Neuronal stem cell (in vitro differentiated cells): ENCODE measurements at regions not wholly inside any gene's neighbourhood (a gene's known extent, or its start where the extent isn't known, plus 50 kb on each side); places are given as distances from the start of the nearest gene placed in this dataset.

Experiments used
- DNase-seq: peaks from one replicate; pipeline ENCODE4 v3.0.0-alpha.2; 2013; ENCODE audit warnings: low spot score
- H2AFZ ChIP-seq: one replicate; pipeline ENCODE4 v1.6.1; 2013; ENCODE audit warnings: mild to moderate bottlenecking, low read length, inconsistent platforms
- H2AK5ac ChIP-seq: 2 replicates; pipeline ENCODE4 v1.6.1; 2013; ENCODE audit warnings: low read depth, mild to moderate bottlenecking, inconsistent platforms, low read length, moderate library complexity, mixed read lengths
- H2BK120ac ChIP-seq: 2 replicates; pipeline ENCODE4 v1.6.1; 2013; ENCODE audit warnings: low read depth, mild to moderate bottlenecking, inconsistent platforms, low read length, moderate library complexity, mixed read lengths
- H2BK12ac ChIP-seq: one replicate; pipeline ENCODE4 v1.6.1; 2013; ENCODE audit warnings: low read length, inconsistent platforms
- H2BK15ac ChIP-seq: 2 replicates; pipeline ENCODE4 v1.6.1; 2013; ENCODE audit warnings: mild to moderate bottlenecking, low read length, inconsistent platforms, mixed read lengths
- H2BK5ac ChIP-seq: one replicate; pipeline ENCODE4 v1.6.1; 2013; ENCODE audit warnings: inconsistent platforms, mild to moderate bottlenecking, low read length, moderate library complexity
- H3K14ac ChIP-seq: one replicate; pipeline ENCODE4 v1.6.1; 2013; ENCODE audit warnings: low read length, inconsistent platforms
- H3K18ac ChIP-seq: 2 replicates; pipeline ENCODE4 v1.6.1; 2013; ENCODE audit warnings: low read length, inconsistent platforms
- H3K23ac ChIP-seq: 2 replicates; pipeline ENCODE4 v1.6.1; 2013; ENCODE audit warnings: low read depth, mild to moderate bottlenecking, mixed read lengths, low read length, inconsistent platforms; ENCODE audit not compliant: poor library complexity
- H3K27ac ChIP-seq: replicated peaks from 3 replicates; pipeline ENCODE4 v1.5.1; 2013; ENCODE audit warnings: low read length, inconsistent platforms
- H3K27me3 ChIP-seq, 3 experiments: 2 replicates each; pipeline ENCODE4 v1.6.1; 2013; ENCODE audit warnings: low read length in 3 of 3, mild to moderate bottlenecking in 2 of 3, inconsistent platforms in 1 of 3, low read depth in 1 of 3, mixed read lengths in 1 of 3, moderate library complexity in 1 of 3; ENCODE audit not compliant: control insufficient read depth in 3 of 3, insufficient read depth in 3 of 3
- H3K36me3 ChIP-seq, 2 donors: replicated peaks in 1 of 2; 2 replicates each; pipeline ENCODE4 v1.6.1; 2013; ENCODE audit warnings: low read length in 2 of 2; ENCODE audit not compliant: control insufficient read depth in 2 of 2, insufficient read depth in 2 of 2
- H3K4ac ChIP-seq: 2 replicates; pipeline ENCODE4 v1.6.1; 2013; ENCODE audit warnings: inconsistent platforms, mild to moderate bottlenecking, low read length, moderate library complexity
- H3K4me1 ChIP-seq, 2 donors: 1 replicate in 1 of 2; 2 replicates in 1 of 2; pipeline ENCODE4 v1.6.1; 2013; ENCODE audit warnings: low read length in 2 of 2, low read depth in 1 of 2; ENCODE audit not compliant: control insufficient read depth in 2 of 2, insufficient read depth in 1 of 2
- H3K4me2 ChIP-seq: one replicate; pipeline ENCODE4 v1.6.1; 2013; ENCODE audit warnings: mild to moderate bottlenecking, low read length, inconsistent platforms; ENCODE audit not compliant: insufficient read depth, poor library complexity, severe bottlenecking
- H3K4me3 ChIP-seq, 2 donors: 2 replicates each; pipeline ENCODE4 v1.5.1; 2013; ENCODE audit warnings: low read length in 2 of 2, mild to moderate bottlenecking in 2 of 2, inconsistent platforms in 1 of 2, moderate library complexity in 1 of 2
- H3K79me1 ChIP-seq: one replicate; pipeline ENCODE4 v1.6.1; 2013; ENCODE audit warnings: low read depth, mild to moderate bottlenecking, inconsistent platforms, low read length, moderate library complexity
- H3K9ac ChIP-seq: one replicate; pipeline ENCODE4 v1.6.1; 2013; ENCODE audit warnings: mild to moderate bottlenecking, low read depth, low read length, inconsistent platforms; ENCODE audit not compliant: poor library complexity
- H3K9me3 ChIP-seq, 2 donors: replicated peaks in 1 of 2; 2 replicates each; pipeline versions ENCODE3 to v1.6.1; 2013; ENCODE audit warnings: low read length in 2 of 2, mild to moderate bottlenecking in 2 of 2, inconsistent platforms in 1 of 2, low read depth in 1 of 2, mixed read lengths in 1 of 2, moderate library complexity in 1 of 2; ENCODE audit not compliant: control insufficient read depth in 2 of 2, insufficient read depth in 1 of 2
- H4K8ac ChIP-seq: one replicate; pipeline ENCODE4 v1.6.1; 2013; ENCODE audit warnings: low read depth, mild to moderate bottlenecking, inconsistent platforms, low read length, moderate library complexity
- H4K91ac ChIP-seq: one replicate; pipeline ENCODE4 v1.6.1; 2013; ENCODE audit warnings: low read length, low read depth, mild to moderate bottlenecking, inconsistent platforms; ENCODE audit not compliant: poor library complexity
- WGBS, 2 donors: extraction: QIAGEN DNeasy Blood & Tissue Kit; methylation state at CpG; one replicate each; pipeline ENCODE4 v1.1.7; 2013; ENCODE audit warnings: missing lambda C conversion rate in 2 of 2, mixed read lengths in 1 of 2; ENCODE audit not compliant: insufficient read length in 2 of 2, insufficient replicate concordance in 1 of 2; ENCODE audit errors: extremely low coverage in 2 of 2; 5-methylcytosine and 5-hydroxymethylcytosine counted together

GRCh38 chr12:92469837-92470236 lies 233.0 kb upstream of the PLEKHG7 start:
- no peak overlapping the region for H3K4me3 ChIP-seq
- WGBS, 2 donors: no CpG with 5 or more reads among the region's 6 CpGs
- peak overlapping the region; percentile 90 for H2BK15ac ChIP-seq
- no peak overlapping the region for H3K14ac ChIP-seq
- no peak overlapping the region for H2AK5ac ChIP-seq
- no peak overlapping the region for H3K4ac ChIP-seq
- H4K91ac ChIP-seq: no peak overlapping the region
- no peak overlapping the region for H2BK120ac ChIP-seq
- no peak overlapping the region for H3K23ac ChIP-seq
- H3K27ac ChIP-seq: no peak overlapping the region
- H3K27me3 ChIP-seq: no peaks in the 10 kb centered on the region
- no peak for DNase-seq
- H2BK12ac ChIP-seq: no peak overlapping the region
- H3K36me3 ChIP-seq: no peaks in the 10 kb centered on the region
- peak overlapping the region; percentile 16 for H2AFZ ChIP-seq
- H4K8ac ChIP-seq: no peak overlapping the region
- no peak overlapping the region for H3K18ac ChIP-seq
- no peak overlapping the region for H3K9ac ChIP-seq
- no peak overlapping the region for H3K4me2 ChIP-seq
- peaks cover 0 to 2% of the 10 kb centered on the region in 2 donors for H3K9me3 ChIP-seq
- H3K79me1 ChIP-seq: no peaks in the 10 kb centered on the region
- H3K4me1 ChIP-seq: peaks cover 11 to 13% of the 10 kb centered on the region in 2 donors
- peak overlapping the region; percentile 72 for H2BK5ac ChIP-seq

GRCh38 chr12:92468358-92469020 lies 234.3 kb upstream of the PLEKHG7 start:
- peaks cover 10 to 13% of the 10 kb centered on the region in 2 donors for H3K4me1 ChIP-seq
- no peaks in the 10 kb centered on the region for H3K27me3 ChIP-seq
- no peak overlapping the region for H2AFZ ChIP-seq
- H3K27ac ChIP-seq: no peak overlapping the region
- H3K36me3 ChIP-seq: no peaks in the 10 kb centered on the region
- no peak overlapping the region for H4K91ac ChIP-seq
- H2BK120ac ChIP-seq: no peak overlapping the region
- H3K4ac ChIP-seq: no peak overlapping the region
- H2AK5ac ChIP-seq: no peak overlapping the region
- no peaks in the 10 kb centered on the region for H3K79me1 ChIP-seq
- H3K18ac ChIP-seq: no peak overlapping the region
- H3K14ac ChIP-seq: no peak overlapping the region
- peaks cover 0 to 2% of the 10 kb centered on the region in 2 donors for H3K9me3 ChIP-seq
- no CpG with 5 or more reads among the region's 8 CpGs for WGBS, 2 donors
- no peak for DNase-seq
- no peak overlapping the region for H4K8ac ChIP-seq
- H3K4me3 ChIP-seq: no peak overlapping the region
- H2BK15ac ChIP-seq: no peak overlapping the region
- H2BK5ac ChIP-seq: no peak overlapping the region
- no peak overlapping the region for H2BK12ac ChIP-seq
- H3K23ac ChIP-seq: no peak overlapping the region
- no peak overlapping the region for H3K9ac ChIP-seq
- no peak overlapping the region for H3K4me2 ChIP-seq

GRCh38 chr12:92467886-92468285 lies 234.9 kb upstream of the PLEKHG7 start:
- Histone ChIP-seq H3K18ac (no peak overlapping the region), H3K4ac (no peak overlapping the region), H2BK15ac (no peak overlapping the region), H3K4me2 (no peak overlapping the region), H3K4me3 (no peak overlapping the region), H3K9me3 (peaks cover 0 to 2% of the 10 kb centered on the region in 2 donors), H3K23ac (no peak overlapping the region), H3K27ac (no peak overlapping the region), H2AK5ac (no peak overlapping the region), H2AFZ (no peak overlapping the region), H4K91ac (no peak overlapping the region), H2BK5ac (no peak overlapping the region), H3K14ac (no peak overlapping the region), H3K36me3 (no peaks in the 10 kb centered on the region), H3K79me1 (no peaks in the 10 kb centered on the region), H4K8ac (no peak overlapping the region), H3K4me1 (peaks cover 8 to 13% of the 10 kb centered on the region in 2 donors), H2BK12ac (no peak overlapping the region), H2BK120ac (no peak overlapping the region), H3K9ac (no peak overlapping the region), H3K27me3 (no peaks in the 10 kb centered on the region)
- no peak for DNase-seq
- no CpG with 5 or more reads among the region's 1 CpG for WGBS, 2 donors

GRCh38 chr12:92466391-92467305 lies 236.1 kb upstream of the PLEKHG7 start:
- H3K27ac ChIP-seq: peak overlapping the region; percentile 83

More at GRCh38 chr12:92466391-92467305, 236.1 kb upstream of the PLEKHG7 start:
- H2AFZ ChIP-seq: peak overlapping the region; percentile 77
- H3K4me2 ChIP-seq: no peak overlapping the region
- H3K18ac ChIP-seq: peak overlapping the region; percentile 55
- H3K4me1 ChIP-seq: peaks cover 8 to 13% of the 10 kb centered on the region in 2 donors
- H2BK120ac ChIP-seq: no peak overlapping the region
- no peaks in the 10 kb centered on the region for H3K27me3 ChIP-seq
- no peak overlapping the region for H2BK15ac ChIP-seq
- WGBS, 2 donors: no CpG with 5 or more reads among the region's 13 CpGs
- no peaks in the 10 kb centered on the region for H3K36me3 ChIP-seq
- no peak overlapping the region for H3K23ac ChIP-seq
- no peak overlapping the region for H2BK5ac ChIP-seq
- H3K79me1 ChIP-seq: no peaks in the 10 kb centered on the region
- no peak overlapping the region for H3K4ac ChIP-seq
- no peak overlapping the region for H4K91ac ChIP-seq
- no peak overlapping the region for H3K4me3 ChIP-seq
- peak; percentile 45 for DNase-seq
- no peak overlapping the region for H2BK12ac ChIP-seq
- no peak overlapping the region for H2AK5ac ChIP-seq
- H3K14ac ChIP-seq: no peak overlapping the region
- H3K9ac ChIP-seq: no peak overlapping the region
- H3K9me3 ChIP-seq: peaks cover 0 to 2% of the 10 kb centered on the region in 2 donors
- H4K8ac ChIP-seq: peak overlapping the region; percentile 52
